IMR-90 (cell line): ENCODE measurements at regions not wholly inside any gene's neighbourhood (a gene's known extent, or its start where the extent isn't known, plus 50 kb on each side); places are given as distances from the start of the nearest gene placed in this dataset.

Experiments
- ATAC-seq: fragments of 200-7000 bp; cut with Tn5 transposase; 2 replicates; pipeline ENCODE4 v1.9.1; 2020; ENCODE audit warnings: low read depth, mild to moderate bottlenecking, moderate library complexity
- BruUV-seq: library from RNA; stranded (reverse); fragments of 400-500 nt; replicated peaks from 2 replicates; lab custom pipeline; 2021; lab: Mats Ljungman, UMichigan
- CTCF ChIA-PET: fragments of 300-600 bp; formaldehyde crosslinking; extraction: SDS; loops from one replicate; lab custom pipeline; 2021; ENCODE audit warnings: antibody characterized with exemption; lab: Yijun Ruan, JAX
- POLR2A ChIA-PET: fragments of 300-600 bp; sonication (Branson Sonifier 250); formaldehyde crosslinking; loops from one replicate; lab custom pipeline; 2022; ENCODE audit warnings: antibody characterized with exemption; ENCODE audit not compliant: unreplicated experiment; lab: Charles Lee
- DNase-seq: peaks from one replicate; pipeline ENCODE4 v3.0.0; 2013
- H2AFZ ChIP-seq: replicated peaks from 2 replicates; pipeline ENCODE3; 2013; ENCODE audit warnings: low read length, mild to moderate bottlenecking; ENCODE audit not compliant: poor library complexity
- H2AK5ac ChIP-seq: 2 replicates; pipeline ENCODE4 v1.6.1; 2013; ENCODE audit warnings: low read depth, low read length, inconsistent platforms
- H2AK9ac ChIP-seq: replicated peaks from 2 replicates; pipeline ENCODE3; 2013; ENCODE audit warnings: mild to moderate bottlenecking, low read depth, low read length, moderate library complexity; ENCODE audit not compliant: poor library complexity
- H2BK120ac ChIP-seq: 2 replicates; pipeline ENCODE4 v1.6.1; 2013; ENCODE audit warnings: low read depth, low read length, inconsistent platforms
- H2BK15ac ChIP-seq: 3 replicates; pipeline ENCODE4 v1.6.1; 2013; ENCODE audit warnings: low read depth, low read length, inconsistent platforms
- H2BK20ac ChIP-seq: 2 replicates; pipeline ENCODE4 v1.6.1; 2013; ENCODE audit warnings: low read depth, mild to moderate bottlenecking, inconsistent platforms, low read length, moderate library complexity
- H2BK5ac ChIP-seq: 2 replicates; pipeline ENCODE4 v1.6.1; 2013; ENCODE audit warnings: mild to moderate bottlenecking, low read depth, low read length, inconsistent platforms; ENCODE audit not compliant: poor library complexity, severe bottlenecking
- H3K14ac ChIP-seq: replicated peaks from 2 replicates; pipeline ENCODE4 v1.6.1; 2013; ENCODE audit warnings: low read depth, low read length, inconsistent platforms
- H3K18ac ChIP-seq: 2 replicates; pipeline ENCODE4 v1.6.1; 2013; ENCODE audit warnings: low read depth, low read length, control low read depth
- H3K23ac ChIP-seq: 2 replicates; pipeline ENCODE4 v1.6.1; 2013; ENCODE audit warnings: low read depth, low read length, inconsistent platforms
- H3K27ac ChIP-seq: 2 replicates; pipeline ENCODE4 v1.5.1; 2013; ENCODE audit warnings: mild to moderate bottlenecking, control low read depth, low read length; ENCODE audit not compliant: insufficient read depth
- H3K27me3 ChIP-seq: 2 replicates; pipeline ENCODE4 v1.6.1; 2013; ENCODE audit warnings: low read length; ENCODE audit not compliant: control insufficient read depth, insufficient read depth
- H3K36me3 ChIP-seq: 2 replicates; pipeline ENCODE4 v1.6.1; 2013; ENCODE audit warnings: low read length, mixed read lengths; ENCODE audit not compliant: control insufficient read depth, insufficient read depth
- H3K4ac ChIP-seq: 2 replicates; pipeline ENCODE4 v1.6.1; 2013; ENCODE audit warnings: low read depth, low read length, inconsistent platforms
- H3K4me1 ChIP-seq: 2 replicates; pipeline ENCODE4 v1.6.1; 2013; ENCODE audit warnings: low read length, mixed read lengths; ENCODE audit not compliant: control insufficient read depth, insufficient read depth
- H3K4me2 ChIP-seq: 2 replicates; pipeline ENCODE4 v1.6.1; 2013; ENCODE audit warnings: low read depth, mild to moderate bottlenecking, control low read depth, low read length, moderate library complexity
- H3K4me3 ChIP-seq: 2 replicates; pipeline ENCODE4 v1.5.1; 2013; ENCODE audit warnings: low read depth, mild to moderate bottlenecking, control low read depth, low read length, moderate library complexity; ENCODE audit not compliant: insufficient read depth
- H3K56ac ChIP-seq: 2 replicates; pipeline ENCODE4 v1.6.1; 2013; ENCODE audit warnings: low read length, inconsistent platforms; ENCODE audit not compliant: insufficient read depth; ENCODE audit errors: extremely low read depth
- H3K79me1 ChIP-seq, 2 experiments: 2 replicates each; pipeline ENCODE4 v1.6.1; 2013; ENCODE audit warnings: low read length in 2 of 2, inconsistent platforms in 1 of 2, low read depth in 1 of 2
- H3K9ac ChIP-seq: 2 replicates; pipeline ENCODE4 v1.6.1; 2013; ENCODE audit warnings: low read depth, low read length, control low read depth
- H3K9me1 ChIP-seq: 2 replicates; pipeline ENCODE4 v1.6.1; 2013; ENCODE audit warnings: low read length, inconsistent platforms; ENCODE audit not compliant: insufficient read depth
- H3K9me3 ChIP-seq: 2 replicates; pipeline ENCODE4 v1.6.1; 2013; ENCODE audit warnings: low read length; ENCODE audit not compliant: control insufficient read depth, insufficient read depth
- H4K20me1 ChIP-seq: 2 replicates; pipeline ENCODE4 v1.6.1; 2013; ENCODE audit warnings: low read length, inconsistent platforms; ENCODE audit not compliant: insufficient read depth
- H4K5ac ChIP-seq: 2 replicates; pipeline ENCODE4 v1.6.1; 2013; ENCODE audit warnings: mild to moderate bottlenecking, low read depth, low read length, control low read depth
- H4K8ac ChIP-seq, 2 experiments: 2 replicates each; pipeline ENCODE4 v1.6.1; 2013; ENCODE audit warnings: low read depth in 2 of 2, low read length in 2 of 2, control low read depth in 1 of 2, inconsistent platforms in 1 of 2
- H4K91ac ChIP-seq: 2 replicates; pipeline ENCODE4 v1.6.1; 2013; ENCODE audit warnings: low read depth, low read length, inconsistent platforms; ENCODE audit not compliant: insufficient read depth
- MXI1 ChIP-seq: IDR thresholded peaks from 2 replicates; pipeline ENCODE4 v1.6.1; 2012; ENCODE audit warnings: low read depth, mild to moderate bottlenecking, low read length, moderate library complexity, borderline replicate concordance
- WGBS, 2 experiments: methylation state at CpG; one replicate each; pipeline versions ENCODE4 v1.1.5 to v1.1.7; 2013; ENCODE audit warnings: missing lambda C conversion rate in 2 of 2; ENCODE audit not compliant: insufficient read length in 1 of 2; ENCODE audit errors: extremely low coverage in 2 of 2; 5-methylcytosine and 5-hydroxymethylcytosine counted together
- dilution Hi-C: fragments of 300-500 bp; cut with HindIII; formaldehyde crosslinking; loops from one replicate; pipeline ENCODE4 v1.14.3; 2018; ENCODE audit warnings: low sequenced_read_pairs; ENCODE audit not compliant: unreplicated experiment
- in situ Hi-C: fragments of 300-500 bp; cut with MboI; formaldehyde crosslinking; loops from 3 replicates; pipeline ENCODE4 v1.14.3; 2019; ENCODE audit warnings: low sequenced_read_pairs, inconsistent platforms, mixed read lengths
- intact Hi-C: fragments of 100-400 bp; cut with micrococcal nuclease; formaldehyde crosslinking; loops from 2 replicates; pipeline ENCODE4 v1.10.0; 2022

- Histone ChIP-seq H2BK5ac (no peak overlapping the region), H2BK120ac (no peak overlapping the region), H3K4ac (no peak overlapping the region), H3K23ac (no peak overlapping the region), H2AK9ac (no peak overlapping the region), H3K9me3 (peaks cover 4% of the 10 kb centered on the region; the same call in 1 of the 2 replicates), H3K27ac (no peak overlapping the region), H4K8ac (no peak overlapping the region), H3K36me3 (no peaks in the 10 kb centered on the region), H3K56ac (no peak overlapping the region), H4K20me1 (no peaks in the 10 kb centered on the region), H4K91ac (no peak overlapping the region), H2BK20ac (no peak overlapping the region), H3K9me1 (no peaks in the 10 kb centered on the region), H4K5ac (no peak overlapping the region), H3K4me2 (no peak overlapping the region), H3K14ac (no peak overlapping the region), H3K27me3 (peaks cover 3% of the 10 kb centered on the region), H3K9ac (no peak overlapping the region), H3K4me3 (no peak overlapping the region), H3K18ac (no peak overlapping the region), H2AK5ac (no peak overlapping the region), H3K79me1 (no peaks in the 10 kb centered on the region), H3K4me1 (no peaks in the 10 kb centered on the region), H2AFZ (no peak overlapping the region), H2BK15ac (no peak overlapping the region)
- intact Hi-C loops (no loop called here), in situ Hi-C loops (no loop called here), dilution Hi-C loops (no loop called here)
- CTCF ChIA-PET, result no interaction called here
- TF ChIP-seq MXI1, result no peak
- WGBS, 2 experiments, result 80% methylated on average over 1 of the region's 8 CpGs; no CpG with 5 or more reads in 1 of the 2 experiments
- ATAC-seq (no peak), DNase-seq (no peak)
- no TSS peak for BruUV-seq
- POLR2A ChIA-PET, result no interaction called here
Measured at GRCh38 chr10:33594475-33594874, 260.0 kb upstream of the NRP1 start.
